NCI-H2107 treated with DMSO at 0.1 percent for 48 hours (cell line): ENCODE measurements at regions not wholly inside any gene's neighbourhood (a gene's known extent, or its start where the extent isn't known, plus 50 kb on each side); places are given as distances from the start of the nearest gene placed in this dataset.

ENCODE experiments used
- DNase-seq: peaks from one replicate; lab custom pipeline; 2025; ENCODE audit not compliant: unreplicated experiment; lab: John Stamatoyannopoulos, UW

- DNase-seq = no peak
Observed at GRCh38 chr2:126444512-126444911, 211.4 kb upstream of the GYPC start.

DNA sequence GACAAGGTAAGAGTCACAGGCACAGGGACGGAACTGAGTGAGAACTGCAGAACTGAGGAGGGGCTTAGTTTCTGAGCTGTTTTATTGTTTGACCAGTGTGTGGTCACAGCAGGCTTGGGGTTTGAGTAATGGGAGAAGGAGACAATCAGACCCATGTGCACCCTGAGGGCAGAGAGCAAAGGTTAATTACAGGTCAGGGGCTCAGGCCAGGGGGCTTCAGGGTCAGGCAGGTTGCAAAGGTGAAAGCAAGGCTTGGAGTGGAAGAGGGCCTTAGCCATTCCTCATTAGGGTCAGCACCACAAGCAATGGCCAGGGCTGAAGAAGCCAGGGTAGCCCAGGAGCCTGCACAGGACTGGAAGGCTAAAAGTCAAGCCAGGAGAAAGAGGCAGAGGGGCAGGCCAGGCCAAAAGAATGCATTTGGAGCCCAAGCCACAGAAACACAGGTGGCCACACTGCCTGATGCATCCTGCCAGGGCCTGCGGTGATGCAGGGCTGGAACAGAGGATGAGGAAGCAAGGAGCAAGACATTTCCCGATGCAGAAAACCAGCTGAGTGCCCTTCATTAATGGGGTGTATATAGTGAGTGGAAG, 209.8 kb upstream of the GYPC start:
- no peak for DNase-seq

GRCh38 chr2:126448611-126449010, 207.3 kb upstream of the GYPC start:
- no peak for DNase-seq

DNA sequence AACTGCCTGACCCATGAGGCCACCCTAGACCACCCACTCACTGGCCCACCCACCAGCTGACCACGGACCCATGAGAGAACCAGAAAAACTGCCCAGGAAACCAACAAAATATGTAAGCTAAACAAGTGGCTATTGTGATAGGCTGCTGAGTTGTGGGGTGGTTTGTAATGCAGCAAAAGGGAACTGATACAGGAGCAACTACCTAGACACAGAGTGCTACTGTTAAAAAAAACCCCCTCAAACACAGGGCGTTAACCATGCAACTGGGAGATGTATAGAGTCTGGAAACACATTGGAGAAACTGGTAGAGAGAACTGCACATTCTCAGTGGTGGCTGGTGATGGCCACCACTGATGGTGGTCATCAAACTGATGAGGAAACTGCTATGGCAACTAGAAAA, 206.3 kb upstream of the GYPC start:
- no peak for DNase-seq

GRCh38 chr2:126463892-126464674, 191.9 kb upstream of the GYPC start:
- no peak for DNase-seq

- DNase-seq = no peak
Observed at GRCh38 chr2:126467367-126468054, 188.4 kb upstream of the GYPC start.

DNA sequence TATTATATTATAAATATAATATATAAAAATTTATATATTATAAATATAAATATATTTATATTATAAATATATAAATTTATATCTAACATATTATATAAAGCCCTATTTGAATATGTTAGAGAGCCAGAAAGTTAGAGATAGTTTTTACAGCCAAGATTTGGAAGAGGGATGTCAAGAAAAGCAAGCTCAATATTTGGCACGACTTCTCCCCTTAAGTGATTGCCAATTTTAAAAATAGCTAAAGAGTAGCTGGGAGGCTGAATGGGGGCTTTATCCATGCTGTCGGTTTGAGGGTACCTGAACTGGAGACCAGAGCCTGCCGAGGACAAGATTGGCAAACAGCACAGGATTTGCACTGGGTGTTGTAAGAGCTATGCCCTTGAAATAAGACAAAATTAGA, 180.9 kb upstream of the GYPC start:
- DNase-seq = no peak

GRCh38 chr2:126476691-126477090, 179.3 kb upstream of the GYPC start:
- DNase-seq = no peak

GRCh38 chr2:126480033-126480432, 175.9 kb upstream of the GYPC start:
- DNase-seq = no peak

GRCh38 chr2:126482582-126483464, 173.1 kb upstream of the GYPC start:
- no peak for DNase-seq

DNA sequence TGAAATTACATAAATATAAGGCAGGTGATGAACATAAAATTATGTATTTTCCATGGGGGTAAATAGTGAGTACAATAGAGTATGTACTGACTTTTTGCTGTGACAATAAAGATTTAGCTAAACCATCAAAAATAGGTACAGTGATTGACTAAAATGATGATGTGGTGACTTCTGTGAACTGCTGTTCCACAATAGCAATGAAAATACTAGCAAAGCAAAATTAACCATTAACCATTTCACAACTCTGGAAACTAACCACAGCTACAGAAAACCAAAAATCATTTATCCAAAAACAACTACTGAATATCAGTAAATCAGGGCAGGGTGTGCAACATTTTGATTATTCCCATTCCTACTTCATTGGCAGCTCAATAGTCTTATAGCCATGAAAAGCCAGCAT, 161.4 kb upstream of the GYPC start:
- no peak for DNase-seq

DNA sequence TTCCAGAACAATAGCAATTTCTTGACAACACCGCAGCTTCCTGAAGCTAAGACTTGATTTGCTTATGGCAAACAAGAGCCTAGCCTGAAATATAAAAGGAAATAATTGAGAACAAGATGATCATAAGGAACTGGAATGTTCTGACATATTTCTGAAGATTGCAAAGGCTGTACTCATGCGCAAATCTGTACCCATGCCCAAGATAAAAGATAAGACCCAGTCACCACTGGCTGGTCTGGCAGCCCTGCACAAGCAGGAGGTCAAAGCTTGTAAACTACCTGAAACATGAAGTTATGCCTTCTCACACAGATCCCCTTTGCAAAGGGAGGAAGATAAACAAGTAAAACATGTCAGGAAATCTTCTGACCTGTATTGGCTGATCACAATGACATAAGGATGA, 160.8 kb upstream of the GYPC start:
- no peak for DNase-seq

- DNase-seq = no peak
Observed at GRCh38 chr2:126496493-126496892, 159.5 kb upstream of the GYPC start.

DNA sequence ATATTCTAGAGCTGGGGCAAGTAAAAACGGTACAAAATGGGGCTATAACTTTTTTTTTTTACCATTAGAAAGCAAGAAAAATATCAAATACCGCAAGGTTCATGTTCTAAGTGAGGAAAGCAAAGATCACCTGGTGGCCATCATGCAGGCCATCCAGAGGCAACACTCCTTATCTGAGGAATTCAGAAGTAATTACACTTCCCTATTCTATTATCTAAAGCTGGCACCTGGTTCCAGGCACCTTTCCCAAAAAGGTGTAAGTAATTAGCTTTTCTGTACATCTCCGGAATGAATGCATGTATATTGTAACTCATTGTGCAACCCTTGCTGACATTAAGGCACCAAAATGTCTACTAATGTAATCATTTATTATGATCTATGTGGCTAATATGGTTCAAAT, 152.5 kb upstream of the GYPC start:
- no peak for DNase-seq

- DNase-seq = no peak
Observed at GRCh38 chr2:126504949-126505348, 151.0 kb upstream of the GYPC start.

DNA sequence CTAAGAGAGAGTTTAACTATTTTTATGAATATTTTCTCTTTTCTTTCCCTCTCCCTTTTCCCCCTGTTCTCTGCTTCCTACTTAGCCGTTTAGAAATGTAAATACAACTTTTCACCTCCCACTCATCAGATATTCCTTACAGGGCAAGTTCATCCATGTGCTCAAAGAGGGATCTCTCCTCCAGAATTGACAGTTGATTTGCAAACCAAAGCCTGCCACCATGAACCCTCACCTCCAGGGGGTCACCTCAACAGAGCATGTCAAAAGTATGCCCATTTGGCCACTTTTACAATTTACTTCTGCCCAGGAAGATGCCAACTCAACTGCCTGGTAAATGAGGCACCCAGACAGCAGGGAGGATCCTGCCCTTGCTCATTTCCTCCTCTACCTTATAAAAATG, 149.2 kb upstream of the GYPC start:
- DNase-seq = no peak

GRCh38 chr2:126507425-126507911, 148.5 kb upstream of the GYPC start:
- DNase-seq = no peak

- DNase-seq = no peak
Observed at GRCh38 chr2:126510356-126510755, 145.6 kb upstream of the GYPC start.

- no peak for DNase-seq
Observed at GRCh38 chr2:126510960-126511359, 145.0 kb upstream of the GYPC start.

- DNase-seq = no peak
Observed at GRCh38 chr2:126512026-126512425, 143.9 kb upstream of the GYPC start.

DNA sequence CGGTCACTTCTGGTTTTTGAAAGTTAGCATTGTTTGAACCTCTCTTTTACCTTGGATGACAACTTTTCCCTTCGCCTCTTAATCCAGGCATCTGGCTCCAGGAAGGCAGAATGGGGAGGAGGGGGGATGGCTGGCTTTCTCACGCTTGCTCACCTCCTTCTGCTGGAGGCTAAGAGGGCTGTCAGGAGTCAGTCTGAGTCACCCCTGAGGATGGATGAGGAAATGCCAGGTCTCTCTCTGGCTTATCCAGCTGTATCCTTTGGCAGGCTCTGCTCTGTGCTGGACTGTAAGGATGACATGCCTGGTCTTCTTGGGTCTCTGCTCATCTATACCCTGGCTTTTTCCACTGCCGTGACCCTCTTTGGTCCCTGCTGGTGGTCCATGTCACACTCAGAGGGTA, 142.9 kb upstream of the GYPC start:
- DNase-seq = no peak
